ENCODE measurements at regions not wholly inside any gene's neighbourhood (a gene's known extent, or its start where the extent isn't known, plus 50 kb on each side); places are given as distances from the start of the nearest gene placed in this dataset.

GRCh38 chr17:6254036-6254435, 180.9 kb downstream of the AIPL1 start:
- no peak for TF ChIP-seq POLR2AphosphoS5 (IDR thresholded peaks at IDR 0.05; ENCODE audit: low read depth, low read length)
- no peak for TF ChIP-seq TAF1 (IDR thresholded peaks at IDR 0.05; ENCODE audit: borderline replicate concordance, low read depth, low read length)
